ENCODE measurements at regions not wholly inside any gene's neighbourhood (a gene's known extent, or its start where the extent isn't known, plus 50 kb on each side); places are given as distances from the start of the nearest gene placed in this dataset.

DNA sequence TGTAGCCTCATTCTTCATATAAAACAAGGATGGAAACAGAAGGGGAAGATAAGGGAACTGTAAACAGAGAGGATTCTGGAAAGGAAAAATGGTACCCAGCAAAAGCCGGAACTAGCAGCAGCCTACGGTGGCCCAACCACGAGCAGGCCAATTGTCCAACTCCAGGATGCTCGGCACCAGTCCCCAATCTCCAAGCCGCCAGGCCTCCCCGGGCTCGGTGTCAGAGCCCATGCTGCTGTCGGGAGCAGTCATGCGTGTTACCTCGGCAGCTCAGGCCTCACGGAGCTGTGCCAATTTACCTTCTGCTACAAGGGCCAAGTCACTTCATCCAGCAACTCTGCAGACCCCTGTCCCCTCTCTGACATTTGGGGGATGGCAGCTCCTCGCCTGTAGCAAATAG is 130.8 kb downstream of the ZBTB18 start:
- H3K27ac ChIP-seq: no peak overlapping the region
- POLR2A ChIA-PET (ENCODE audit: unreplicated experiment): no interaction called here

GRCh38 chr1:244183037-244183436 is 132.0 kb downstream of the ZBTB18 start:
- no peak overlapping the region for H3K4me3 ChIP-seq
- no peaks in the 10 kb centered on the region for H3K27me3 ChIP-seq (ENCODE audit: insufficient read depth, low read depth)
- no peaks in the 10 kb centered on the region for H3K79me2 ChIP-seq (ENCODE audit: low read depth)
- H3K9me3 ChIP-seq (ENCODE audit: insufficient read depth, low read depth): no peaks in the 10 kb centered on the region
- BruUV-seq (replicated peaks): no TSS peak
- no peaks in the 10 kb centered on the region for H4K20me1 ChIP-seq (ENCODE audit: insufficient read depth)
- no peak overlapping the region for H2AFZ ChIP-seq
- TF ChIP-seq, protein P1, sequence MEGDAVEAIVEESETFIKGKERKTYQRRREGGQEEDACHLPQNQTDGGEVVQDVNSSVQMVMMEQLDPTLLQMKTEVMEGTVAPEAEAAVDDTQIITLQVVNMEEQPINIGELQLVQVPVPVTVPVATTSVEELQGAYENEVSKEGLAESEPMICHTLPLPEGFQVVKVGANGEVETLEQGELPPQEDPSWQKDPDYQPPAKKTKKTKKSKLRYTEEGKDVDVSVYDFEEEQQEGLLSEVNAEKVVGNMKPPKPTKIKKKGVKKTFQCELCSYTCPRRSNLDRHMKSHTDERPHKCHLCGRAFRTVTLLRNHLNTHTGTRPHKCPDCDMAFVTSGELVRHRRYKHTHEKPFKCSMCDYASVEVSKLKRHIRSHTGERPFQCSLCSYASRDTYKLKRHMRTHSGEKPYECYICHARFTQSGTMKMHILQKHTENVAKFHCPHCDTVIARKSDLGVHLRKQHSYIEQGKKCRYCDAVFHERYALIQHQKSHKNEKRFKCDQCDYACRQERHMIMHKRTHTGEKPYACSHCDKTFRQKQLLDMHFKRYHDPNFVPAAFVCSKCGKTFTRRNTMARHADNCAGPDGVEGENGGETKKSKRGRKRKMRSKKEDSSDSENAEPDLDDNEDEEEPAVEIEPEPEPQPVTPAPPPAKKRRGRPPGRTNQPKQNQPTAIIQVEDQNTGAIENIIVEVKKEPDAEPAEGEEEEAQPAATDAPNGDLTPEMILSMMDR (conservative IDR thresholded peaks at IDR 0.05): no peak
- TF ChIP-seq EZH2 (IDR thresholded peaks at IDR 0.05; ENCODE audit: low read depth): no peak
- H3F3A ChIP-seq (ENCODE audit: insufficient read depth, low read depth): no peaks in the 10 kb centered on the region
- no peak for DNase-seq
- no peak overlapping the region for H3K4me2 ChIP-seq
- intact Hi-C loops (cut with micrococcal nuclease; ENCODE audit: unreplicated experiment): no loop called here
- no peak overlapping the region for H3K27ac ChIP-seq
- ChIA-PET POLR2A (ENCODE audit: unreplicated experiment) (no interaction called here), CTCF (no interaction called here)
- no peaks in the 10 kb centered on the region for H3K9me2 ChIP-seq (ENCODE audit: insufficient read depth)
- no peaks in the 10 kb centered on the region for H3K4me1 ChIP-seq (replicated peaks; ENCODE audit: insufficient read depth)
- H3K36me3 ChIP-seq (ENCODE audit: low read depth): no peaks in the 10 kb centered on the region

More for the DNA sequence above, 130.8 kb downstream of the ZBTB18 start:
- no peak for TF ChIP-seq EZH2 (IDR thresholded peaks at IDR 0.05; ENCODE audit: low read depth)
- TF ChIP-seq, protein P1 (conservative IDR thresholded peaks at IDR 0.05): no peak
- Histone ChIP-seq H3K4me3 (no peak overlapping the region), H3K36me3 (ENCODE audit: low read depth) (no peaks in the 10 kb centered on the region), H3K9me3 (ENCODE audit: insufficient read depth, low read depth) (no peaks in the 10 kb centered on the region), H4K20me1 (ENCODE audit: insufficient read depth) (no peaks in the 10 kb centered on the region), H3K4me1 (replicated peaks; ENCODE audit: insufficient read depth) (no peaks in the 10 kb centered on the region), H3K79me2 (ENCODE audit: low read depth) (no peaks in the 10 kb centered on the region), H3F3A (ENCODE audit: insufficient read depth, low read depth) (no peaks in the 10 kb centered on the region), H2AFZ (no peak overlapping the region), H3K4me2 (no peak overlapping the region), H3K27me3 (ENCODE audit: insufficient read depth, low read depth) (no peaks in the 10 kb centered on the region), H3K9me2 (ENCODE audit: insufficient read depth) (no peaks in the 10 kb centered on the region)
- BruUV-seq (replicated peaks): no TSS peak
- CTCF ChIA-PET: no interaction called here
- DNase-seq: no peak
- intact Hi-C loops (cut with micrococcal nuclease; ENCODE audit: unreplicated experiment): no loop called here

GRCh38 chr1:244186372-244186771 is 135.3 kb downstream of the ZBTB18 start:
- POLR2A ChIA-PET (ENCODE audit: unreplicated experiment): no interaction called here
- intact Hi-C loops (cut with micrococcal nuclease; ENCODE audit: unreplicated experiment): no loop called here
- BruUV-seq (replicated peaks): no TSS peak

More at GRCh38 chr1:244186372-244186771, 135.3 kb downstream of the ZBTB18 start:
- Histone ChIP-seq H3K9me2 (ENCODE audit: insufficient read depth) (no peaks in the 10 kb centered on the region), H3F3A (ENCODE audit: insufficient read depth, low read depth) (no peaks in the 10 kb centered on the region), H3K4me1 (replicated peaks; ENCODE audit: insufficient read depth) (no peaks in the 10 kb centered on the region), H3K4me3 (no peak overlapping the region), H4K20me1 (ENCODE audit: insufficient read depth) (no peaks in the 10 kb centered on the region), H2AFZ (no peak overlapping the region), H3K79me2 (ENCODE audit: low read depth) (no peaks in the 10 kb centered on the region), H3K4me2 (no peak overlapping the region), H3K36me3 (ENCODE audit: low read depth) (no peaks in the 10 kb centered on the region), H3K27ac (no peak overlapping the region), H3K27me3 (ENCODE audit: insufficient read depth, low read depth) (no peaks in the 10 kb centered on the region), H3K9me3 (ENCODE audit: insufficient read depth, low read depth) (no peaks in the 10 kb centered on the region)
- no peak for TF ChIP-seq EZH2 (IDR thresholded peaks at IDR 0.05; ENCODE audit: low read depth)
- TF ChIP-seq, protein P1 (conservative IDR thresholded peaks at IDR 0.05): no peak
- no peak for DNase-seq
- CTCF ChIA-PET: no interaction called here

Data from PC-9 (cell line).